Kidney (tissue), 13 donors: ENCODE measurements at regions not wholly inside any gene's neighbourhood (a gene's known extent, or its start where the extent isn't known, plus 50 kb on each side); places are given as distances from the start of the nearest gene placed in this dataset.

Experiments
- DNase-seq, 5 donors: peaks; one replicate each; pipeline ENCODE4 v3.0.0-alpha.2; 2013 to 2020
- FAIRE-seq: peaks from 2 replicates; lab custom pipeline; 2012; peaks lifted over from hg19 to GRCh38; lab: Jason Lieb, UNC
- H3K27ac ChIP-seq, 2 donors: one replicate each; pipeline ENCODE4 v1.7.0; 2013; ENCODE audit warnings: low read depth in 2 of 2, low read length in 2 of 2, inconsistent platforms in 1 of 2
- H3K27me3 ChIP-seq: one replicate; pipeline ENCODE4 v1.7.1; 2013; ENCODE audit warnings: low read length, inconsistent platforms; ENCODE audit not compliant: control insufficient read depth, insufficient read depth
- H3K36me3 ChIP-seq, 3 donors: one replicate each; pipeline versions ENCODE4 v1.7.0 to v1.7.1; 2013; ENCODE audit warnings: low read length in 3 of 3, control low read depth in 1 of 3, inconsistent platforms in 1 of 3; ENCODE audit not compliant: insufficient read depth in 3 of 3, control insufficient read depth in 2 of 3
- H3K4me1 ChIP-seq, 3 donors: one replicate each; pipeline versions ENCODE4 v1.7.0 to v1.7.1; 2013; ENCODE audit warnings: low read length in 3 of 3, inconsistent platforms in 1 of 3, low read depth in 1 of 3; ENCODE audit not compliant: control insufficient read depth in 2 of 3, insufficient read depth in 2 of 3
- H3K4me3 ChIP-seq, 3 donors: one replicate each; pipeline versions ENCODE4 v1.7.0 to v1.8.1; 2013; ENCODE audit warnings: low read length in 3 of 3, control low read depth in 1 of 3, inconsistent platforms in 1 of 3
- H3K9ac ChIP-seq, 3 donors: one replicate each; pipeline versions ENCODE4 v1.7.0 to v1.7.1; 2013; ENCODE audit warnings: low read length in 3 of 3, control low read depth in 1 of 3, inconsistent platforms in 1 of 3
- H3K9me3 ChIP-seq, 3 donors: one replicate each; pipeline versions ENCODE4 v1.7.0 to v1.7.1; 2013; ENCODE audit warnings: low read length in 3 of 3, control low read depth in 1 of 3, inconsistent platforms in 1 of 3; ENCODE audit not compliant: control insufficient read depth in 2 of 3, insufficient read depth in 1 of 3
- intact Hi-C: fragments of 100-400 bp; cut with DNase I; formaldehyde crosslinking; loops from one replicate; pipeline ENCODE4 v1.11.1; 2022
- TF ChIP-seq, protein P1 (sequence below): IDR thresholded peaks from 3 replicates; pipeline ENCODE4 v1.5.1; 2012; ENCODE audit warnings: mild to moderate bottlenecking, moderate library complexity, borderline replicate concordance; ENCODE audit not compliant: insufficient read depth; ENCODE audit errors: extremely low read depth
- donor health status: control.
- donor health status: control.
- donor health status: control.
- donor health status: control.
- donor health status: control.
- donor health status: DM: yes; HTN: yes; CAD: no.
- donor health status: Normal renal cell carcinoma (clear cell type).

DNA sequence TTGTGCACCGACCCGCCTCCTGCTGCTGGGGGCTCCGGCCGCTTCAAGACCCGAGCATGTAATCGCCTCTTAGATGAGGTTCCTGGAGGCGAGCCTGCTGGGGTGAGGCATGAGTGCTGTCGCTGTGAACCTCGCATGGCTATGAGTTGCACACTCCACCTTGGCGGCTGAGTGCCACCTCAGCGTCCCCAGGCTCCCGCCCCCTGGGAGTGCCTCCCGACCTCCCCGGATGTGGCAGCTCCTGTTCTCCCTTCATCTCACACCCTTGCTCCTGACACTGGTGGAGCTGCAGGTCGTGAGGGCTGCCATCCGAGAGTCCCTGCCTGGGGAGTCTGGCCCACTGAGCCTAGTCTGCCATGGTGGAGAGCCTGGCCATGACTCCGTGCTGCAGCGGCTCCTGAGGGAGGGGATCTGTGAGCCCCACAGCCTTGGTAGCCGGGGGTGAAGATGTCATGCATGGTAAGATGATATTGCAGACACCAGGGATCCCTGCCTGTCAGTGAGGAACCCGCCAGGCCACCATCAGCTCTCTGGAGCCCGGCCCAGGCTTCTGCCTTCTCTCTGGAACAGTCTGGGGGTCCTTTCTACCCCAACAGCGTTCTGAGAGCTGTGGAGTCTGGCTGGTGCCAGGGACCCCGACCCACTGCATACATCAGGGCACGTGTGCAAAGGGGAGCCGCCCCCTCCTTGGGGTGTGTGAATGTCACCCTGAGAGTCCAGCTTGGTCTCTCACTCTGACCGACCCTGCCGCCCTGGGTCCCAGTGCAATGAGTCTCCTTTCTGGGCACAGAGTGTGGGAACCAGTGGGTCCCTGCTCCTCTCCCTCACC lies 61.6 kb upstream of the HS6ST1 start:
- Histone ChIP-seq H3K4me3 (no peak overlapping the region), H3K9me3 (no peaks in the 10 kb centered on the region), H3K9ac (no peak overlapping the region), H3K36me3 (no peaks in the 10 kb centered on the region), H3K27ac (no peak overlapping the region), H3K4me1 (peaks cover 0 to 30% (median 3%) of the 10 kb centered on the region in 3 donors), H3K27me3 (no peaks in the 10 kb centered on the region)
- DNase-seq (peak in 3 of 5 donors; percentile 15 to 67 (median 62)), FAIRE-seq (no peak)
- TF ChIP-seq, protein P1, sequence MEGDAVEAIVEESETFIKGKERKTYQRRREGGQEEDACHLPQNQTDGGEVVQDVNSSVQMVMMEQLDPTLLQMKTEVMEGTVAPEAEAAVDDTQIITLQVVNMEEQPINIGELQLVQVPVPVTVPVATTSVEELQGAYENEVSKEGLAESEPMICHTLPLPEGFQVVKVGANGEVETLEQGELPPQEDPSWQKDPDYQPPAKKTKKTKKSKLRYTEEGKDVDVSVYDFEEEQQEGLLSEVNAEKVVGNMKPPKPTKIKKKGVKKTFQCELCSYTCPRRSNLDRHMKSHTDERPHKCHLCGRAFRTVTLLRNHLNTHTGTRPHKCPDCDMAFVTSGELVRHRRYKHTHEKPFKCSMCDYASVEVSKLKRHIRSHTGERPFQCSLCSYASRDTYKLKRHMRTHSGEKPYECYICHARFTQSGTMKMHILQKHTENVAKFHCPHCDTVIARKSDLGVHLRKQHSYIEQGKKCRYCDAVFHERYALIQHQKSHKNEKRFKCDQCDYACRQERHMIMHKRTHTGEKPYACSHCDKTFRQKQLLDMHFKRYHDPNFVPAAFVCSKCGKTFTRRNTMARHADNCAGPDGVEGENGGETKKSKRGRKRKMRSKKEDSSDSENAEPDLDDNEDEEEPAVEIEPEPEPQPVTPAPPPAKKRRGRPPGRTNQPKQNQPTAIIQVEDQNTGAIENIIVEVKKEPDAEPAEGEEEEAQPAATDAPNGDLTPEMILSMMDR = no peak
- intact Hi-C loops = no loop called here

DNA sequence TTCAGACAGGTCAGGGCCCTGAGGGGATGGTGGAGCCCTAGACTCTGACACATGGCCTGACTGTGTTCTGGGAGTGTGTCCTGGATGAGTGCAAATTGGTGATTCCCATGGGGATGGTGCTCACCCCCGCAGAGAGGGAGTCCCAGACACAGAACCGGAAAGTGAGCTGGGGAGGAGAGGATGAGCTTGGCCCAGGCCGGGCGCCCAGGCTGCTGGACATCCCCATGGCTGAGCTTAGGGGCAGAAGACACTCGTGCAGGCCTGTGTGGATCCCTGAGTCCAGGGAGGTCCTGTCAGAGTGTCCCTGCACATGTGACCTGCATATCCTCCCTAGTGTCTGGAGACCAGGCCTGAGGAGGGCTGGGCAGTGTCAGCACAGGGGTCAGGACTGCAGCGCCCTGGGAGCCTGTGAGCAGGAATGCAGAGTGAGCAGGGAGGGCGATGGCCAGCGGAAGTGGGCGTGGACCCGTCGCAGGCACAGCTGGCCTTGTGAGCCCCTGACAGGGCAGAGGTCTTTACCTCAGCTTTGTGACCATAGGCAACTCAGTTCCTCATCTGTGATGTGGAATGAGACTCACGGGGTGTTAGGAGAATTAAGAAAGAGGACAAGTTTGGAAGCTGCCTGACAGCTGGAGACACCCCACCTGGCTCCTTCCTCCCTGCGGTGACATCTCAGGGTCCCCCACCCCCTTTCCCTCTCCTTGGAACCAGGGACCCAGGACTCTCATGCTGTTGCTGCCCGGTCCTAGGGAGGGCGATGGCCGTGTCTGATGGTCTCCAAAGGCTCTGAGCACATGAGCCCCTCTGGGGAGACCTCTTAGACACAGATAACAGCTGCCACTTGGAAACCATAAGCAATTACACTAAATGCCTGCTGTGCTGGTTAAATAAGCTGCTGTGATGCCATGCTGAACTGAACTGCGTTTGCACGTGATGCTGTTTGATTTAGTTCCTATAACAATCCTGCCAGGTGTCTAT lies 62.6 kb upstream of the HS6ST1 start:
- TF ChIP-seq, protein P1 = no peak
- Histone ChIP-seq H3K27me3 (no peaks in the 10 kb centered on the region), H3K36me3 (no peaks in the 10 kb centered on the region), H3K9me3 (no peaks in the 10 kb centered on the region), H3K27ac (no peak overlapping the region), H3K4me1 (peaks cover 0 to 26% (median 3%) of the 10 kb centered on the region in 3 donors), H3K9ac (no peak overlapping the region), H3K4me3 (no peak overlapping the region)
- DNase-seq = peak in 2 of 5 donors; percentile 61 to 84
- intact Hi-C loops = no loop called here
- no peak for FAIRE-seq

DNA sequence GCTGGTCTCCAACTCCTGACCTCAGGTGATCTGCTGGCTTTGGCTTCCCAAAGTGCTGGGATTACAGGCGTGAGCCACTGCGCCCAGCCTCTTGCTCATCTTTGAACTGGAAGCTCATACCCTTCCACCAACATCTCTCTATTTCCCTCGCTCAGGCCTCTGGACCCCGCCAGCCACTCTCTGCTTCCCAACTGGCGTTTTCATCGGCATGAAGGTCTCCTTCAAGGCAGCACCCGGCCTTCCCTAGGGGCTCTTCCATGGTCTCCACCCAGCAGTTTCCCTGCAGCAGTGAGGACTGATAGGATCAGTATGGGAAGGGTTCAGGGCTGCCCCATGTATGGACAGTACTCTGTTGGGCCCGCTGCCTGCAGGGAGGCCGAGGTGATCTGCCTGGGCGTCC lies 65.8 kb upstream of the HS6ST1 start:
- H3K27ac ChIP-seq = no peak overlapping the region
- H3K27me3 ChIP-seq = no peaks in the 10 kb centered on the region
- TF ChIP-seq, protein P1 = no peak
- peaks cover 0 to 14% (median 3%) of the 10 kb centered on the region in 3 donors for H3K4me1 ChIP-seq
- no peak for FAIRE-seq
- no peak overlapping the region for H3K9ac ChIP-seq
- intact Hi-C loops = no loop called here
- H3K4me3 ChIP-seq = no peak overlapping the region
- no peaks in the 10 kb centered on the region for H3K36me3 ChIP-seq
- DNase-seq = peak in 1 of 5 donors; percentile 25
- H3K9me3 ChIP-seq = no peaks in the 10 kb centered on the region
